Esophagus muscularis mucosa (tissue), 3 donors: ENCODE measurements at regions not wholly inside any gene's neighbourhood (a gene's known extent, or its start where the extent isn't known, plus 50 kb on each side); places are given as distances from the start of the nearest gene placed in this dataset.

ENCODE experiments used
- CTCF ChIP-seq, 3 experiments: fragments of 200-600 bp in 2 of 3; fragments of 450-650 bp in 1 of 3; sonication (generic) in 2 of 3; IDR thresholded peaks; one replicate each; pipeline ENCODE4 v1.5.1; 2017 to 2019; ENCODE audit warnings: antibody characterized with exemption in 3 of 3, mild to moderate bottlenecking in 2 of 3, moderate library complexity in 1 of 3
- POLR2AphosphoS5 ChIP-seq, 2 donors: sonication (generic); formaldehyde crosslinking; IDR thresholded peaks; one replicate each; pipeline ENCODE4 v1.6.1; 2017; ENCODE audit warnings: antibody characterized with exemption in 2 of 2

GRCh38 chr15:46595016-46595415, 960.2 kb downstream of the SQOR start:
- TF ChIP-seq POLR2AphosphoS5 (IDR thresholded peaks at IDR 0.05) (no peak), CTCF (IDR thresholded peaks at IDR 0.05) (no peak)
